IPS DF 6.9 (cell line): ENCODE measurements at regions not wholly inside any gene's neighbourhood (a gene's known extent, or its start where the extent isn't known, plus 50 kb on each side); places are given as distances from the start of the nearest gene placed in this dataset.

Experiments used
- DNase-seq: peaks from one replicate; pipeline ENCODE4 v3.0.0-alpha.2; 2013; ENCODE audit warnings: low read depth, low spot score
- H3K27ac ChIP-seq: one replicate; pipeline ENCODE4 v1.5.1; 2013; ENCODE audit warnings: low read length, control low read depth
- H3K27me3 ChIP-seq: 2 replicates; pipeline ENCODE4 v1.6.1; 2013; ENCODE audit warnings: mild to moderate bottlenecking, low read length; ENCODE audit not compliant: control insufficient read depth, insufficient read depth
- H3K36me3 ChIP-seq: 2 replicates; pipeline ENCODE4 v1.6.1; 2013; ENCODE audit warnings: low read length; ENCODE audit not compliant: control insufficient read depth, insufficient read depth
- H3K4me1 ChIP-seq: 2 replicates; pipeline ENCODE4 v1.6.1; 2013; ENCODE audit warnings: low read length; ENCODE audit not compliant: control insufficient read depth, insufficient read depth
- H3K4me3 ChIP-seq: 2 replicates; pipeline ENCODE4 v1.5.1; 2013; ENCODE audit warnings: mild to moderate bottlenecking, low read length
- H3K9me3 ChIP-seq: 2 replicates; pipeline ENCODE4 v1.6.1; 2013; ENCODE audit warnings: low read length, inconsistent platforms; ENCODE audit not compliant: control insufficient read depth, insufficient read depth
- WGBS: extraction: QIAGEN DNeasy Blood & Tissue Kit; methylation state at CpG from one replicate; pipeline ENCODE4 v1.1.7; 2013; ENCODE audit warnings: mixed read lengths, missing lambda C conversion rate; ENCODE audit not compliant: insufficient read length, insufficient coverage; 5-methylcytosine and 5-hydroxymethylcytosine counted together

DNA sequence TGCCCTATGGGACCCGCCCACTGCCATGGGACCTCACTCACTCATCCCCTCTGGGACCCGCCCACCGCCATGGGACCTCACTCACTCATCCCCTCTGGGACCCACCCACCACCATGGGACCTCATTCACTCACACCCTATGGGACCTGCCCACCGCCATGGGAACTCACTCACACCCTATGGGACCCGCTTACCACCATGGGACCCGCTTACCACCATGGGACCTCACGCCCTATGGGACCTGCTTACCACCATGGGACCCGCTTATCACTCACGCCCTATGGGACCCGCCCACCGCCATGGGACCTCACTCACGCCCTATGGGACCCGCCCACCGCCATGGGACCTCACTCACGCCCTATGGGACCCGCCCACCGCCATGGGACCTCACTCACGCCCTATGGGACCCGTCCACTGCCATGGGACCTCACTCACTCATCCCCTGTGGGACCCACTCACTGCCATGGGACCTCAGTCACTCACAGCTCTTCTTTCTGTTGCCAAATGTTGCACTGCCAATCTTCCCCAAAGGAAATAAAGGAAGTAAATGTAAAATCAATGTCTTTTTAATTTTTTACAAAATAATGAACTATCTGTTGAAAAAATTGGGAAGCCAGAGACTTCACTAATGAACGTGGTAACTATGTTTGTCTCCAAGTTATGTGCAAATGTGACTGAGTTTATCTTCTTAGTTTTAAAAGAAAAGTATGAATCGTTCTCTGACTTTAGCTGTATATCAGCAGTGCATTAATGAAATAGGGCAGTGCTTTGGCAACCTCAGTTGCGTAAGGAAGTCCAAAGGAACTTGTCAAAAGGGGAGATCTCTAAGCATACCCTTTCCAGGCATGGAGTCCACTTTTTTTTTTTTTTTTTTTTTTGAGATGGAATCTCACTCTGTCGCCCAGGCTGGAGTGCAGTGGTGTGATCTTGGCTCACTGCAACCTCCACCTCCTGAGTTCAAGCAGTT lies 101.5 kb upstream of the MGAT5 start:
- Histone ChIP-seq H3K27me3 (no peaks in the 10 kb centered on the region), H3K9me3 (no peaks in the 10 kb centered on the region), H3K4me3 (no peak overlapping the region), H3K4me1 (no peaks in the 10 kb centered on the region), H3K36me3 (no peaks in the 10 kb centered on the region), H3K27ac (no peak overlapping the region)
- WGBS: no CpG with 5 or more reads among the region's 23 CpGs
- DNase-seq: no peak

DNA sequence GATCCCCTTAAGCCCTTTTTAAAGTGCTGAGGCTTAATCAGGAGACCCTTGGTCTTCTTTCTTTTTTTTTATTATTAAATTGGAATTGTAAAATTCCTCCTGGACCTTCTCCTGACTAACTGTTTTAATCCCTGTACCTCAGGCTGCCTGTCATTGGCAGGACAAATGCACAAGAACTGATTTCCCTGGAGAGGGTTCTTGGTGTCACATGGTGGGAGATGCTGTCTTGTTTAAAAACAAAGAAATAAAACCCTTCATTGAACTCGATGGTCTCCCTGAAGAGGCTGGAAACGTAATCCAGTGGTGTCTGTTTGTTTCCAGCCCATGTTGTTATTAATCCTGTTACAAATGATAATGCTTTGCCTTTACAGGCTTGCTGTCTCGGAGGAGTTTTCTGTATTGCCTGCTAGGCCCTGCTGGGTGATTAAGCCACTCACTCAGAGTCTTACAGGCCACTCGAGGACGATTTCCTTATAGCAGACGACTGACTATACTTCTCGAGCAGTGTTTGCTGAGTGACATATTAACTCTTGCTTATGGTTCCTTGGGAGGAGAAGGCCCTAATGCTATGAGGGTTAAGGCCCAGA lies 100.5 kb upstream of the MGAT5 start:
- Histone ChIP-seq H3K36me3 (no peaks in the 10 kb centered on the region), H3K27me3 (no peaks in the 10 kb centered on the region), H3K4me3 (no peak overlapping the region), H3K9me3 (no peaks in the 10 kb centered on the region), H3K4me1 (no peaks in the 10 kb centered on the region), H3K27ac (no peak overlapping the region)
- WGBS: no CpG with 5 or more reads among the region's 7 CpGs
- no peak for DNase-seq

DNA sequence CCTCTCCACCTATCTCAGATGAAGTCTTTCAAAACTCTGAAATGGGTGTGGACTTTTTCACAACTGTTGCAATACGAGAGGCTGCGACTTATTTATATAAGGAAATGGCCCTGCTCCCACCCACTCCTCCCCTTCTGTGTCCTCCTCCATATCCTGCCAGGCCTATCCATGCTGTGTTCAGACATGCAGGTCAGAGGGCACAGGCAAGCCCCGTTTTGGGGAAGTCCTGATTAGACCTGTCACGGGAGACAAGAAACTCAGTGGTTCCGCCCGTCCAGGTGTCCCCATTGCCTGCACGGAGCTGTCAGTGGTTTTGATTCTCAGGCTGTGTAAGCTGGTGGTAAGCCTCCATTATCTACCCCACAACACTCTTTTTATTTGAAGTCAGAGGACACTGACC lies 99.6 kb upstream of the MGAT5 start:
- no peak overlapping the region for H3K4me3 ChIP-seq
- H3K9me3 ChIP-seq: no peaks in the 10 kb centered on the region
- H3K27ac ChIP-seq: no peak overlapping the region
- H3K4me1 ChIP-seq: no peaks in the 10 kb centered on the region
- H3K27me3 ChIP-seq: no peaks in the 10 kb centered on the region
- no peaks in the 10 kb centered on the region for H3K36me3 ChIP-seq
- WGBS: no CpG with 5 or more reads among the region's 7 CpGs
- no peak for DNase-seq

DNA sequence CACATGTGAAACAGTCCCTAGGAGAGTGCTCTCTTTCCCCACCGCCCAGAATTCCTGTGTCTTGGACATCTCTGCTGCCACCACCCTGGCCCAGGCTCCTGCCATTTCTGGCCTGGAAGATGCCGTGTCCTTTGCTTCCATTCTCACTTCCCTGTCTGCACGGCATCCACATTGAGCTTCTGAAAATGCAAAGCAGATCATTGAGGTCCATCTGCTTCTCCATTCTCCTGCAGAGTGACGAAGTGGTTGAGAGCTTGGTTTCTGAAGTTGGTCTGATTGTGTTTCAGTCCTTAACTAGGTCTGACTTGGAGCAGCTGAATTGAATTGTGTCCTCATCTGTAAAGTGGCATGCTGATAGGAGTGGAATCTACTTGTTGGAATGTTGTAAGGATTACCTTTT lies 98.7 kb upstream of the MGAT5 start:
- H3K4me1 ChIP-seq: no peaks in the 10 kb centered on the region
- no CpG with 5 or more reads among the region's 4 CpGs for WGBS
- H3K36me3 ChIP-seq: no peaks in the 10 kb centered on the region
- no peaks in the 10 kb centered on the region for H3K9me3 ChIP-seq
- H3K27ac ChIP-seq: no peak overlapping the region
- H3K27me3 ChIP-seq: no peaks in the 10 kb centered on the region
- no peak for DNase-seq
- no peak overlapping the region for H3K4me3 ChIP-seq

DNA sequence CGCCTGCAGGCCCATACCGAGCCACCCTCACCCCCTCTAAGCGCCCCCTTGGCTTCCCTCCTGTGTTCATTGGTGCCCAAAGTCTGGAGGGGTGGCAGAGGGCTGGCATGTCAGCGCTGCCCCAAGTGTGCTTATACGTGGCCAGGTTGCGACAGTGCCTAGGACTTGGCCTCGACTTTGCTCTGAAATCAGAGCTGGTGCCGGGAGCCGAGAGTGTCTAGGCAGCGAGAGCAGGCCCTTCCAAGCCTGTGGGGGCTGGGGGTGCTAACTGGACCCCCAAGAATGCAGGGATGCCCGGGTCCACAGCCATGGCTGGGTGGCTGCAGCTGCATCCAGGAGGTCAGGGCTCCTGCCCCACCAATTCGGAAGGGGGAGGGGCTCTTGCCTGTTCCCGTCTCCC lies 95.6 kb upstream of the MGAT5 start:
- Histone ChIP-seq H3K27ac (no peak overlapping the region), H3K36me3 (no peaks in the 10 kb centered on the region), H3K4me1 (peaks cover 8% of the 10 kb centered on the region), H3K27me3 (no peaks in the 10 kb centered on the region), H3K9me3 (no peaks in the 10 kb centered on the region), H3K4me3 (no peak overlapping the region)
- WGBS: no CpG with 5 or more reads among the region's 13 CpGs
- DNase-seq: no peak

DNA sequence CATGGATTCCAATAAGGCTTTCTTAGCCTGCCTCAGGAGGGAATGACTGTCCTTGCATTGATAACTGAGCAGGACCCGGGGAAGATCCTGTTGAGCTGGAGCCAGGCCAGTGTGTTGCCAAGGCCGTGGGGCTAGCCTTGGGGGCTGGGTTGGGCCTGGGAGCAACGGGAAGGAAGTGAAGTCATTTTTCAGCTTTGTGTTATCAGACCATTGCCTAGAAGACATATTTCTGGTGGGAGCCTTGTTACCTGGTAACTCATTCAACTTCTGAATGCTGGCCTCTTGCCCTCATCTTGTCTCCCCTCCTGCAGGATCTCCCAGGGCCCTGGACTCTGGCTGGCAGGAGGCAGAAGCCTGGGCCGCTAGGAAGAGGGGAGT lies 92.7 kb upstream of the MGAT5 start:
- Histone ChIP-seq H3K4me1 (peaks cover 8% of the 10 kb centered on the region), H3K36me3 (no peaks in the 10 kb centered on the region), H3K27me3 (no peaks in the 10 kb centered on the region), H3K9me3 (no peaks in the 10 kb centered on the region), H3K4me3 (no peak overlapping the region), H3K27ac (no peak overlapping the region)
- no CpG with 5 or more reads among the region's 4 CpGs for WGBS
- no peak for DNase-seq

DNA sequence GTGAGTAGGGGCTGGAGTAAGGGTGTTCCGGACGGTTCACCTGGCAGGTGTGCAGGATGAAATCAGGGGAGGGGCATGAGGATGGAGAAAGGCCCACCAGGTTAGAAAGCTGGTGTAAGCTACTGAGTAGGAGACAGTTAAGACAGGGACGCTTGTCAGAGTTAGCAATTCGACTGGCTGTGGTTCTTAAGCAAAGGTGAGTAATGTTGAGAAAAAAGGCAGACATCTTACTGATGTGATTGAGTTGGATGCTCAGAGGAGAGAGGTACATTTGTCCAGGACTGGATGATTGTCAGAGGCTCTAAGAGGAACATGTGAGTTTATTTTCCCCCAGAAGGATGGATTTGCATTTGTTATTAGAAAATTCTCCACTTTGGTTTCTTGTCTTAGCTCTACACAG lies 90.5 kb upstream of the MGAT5 start:
- Histone ChIP-seq H3K4me1 (peaks cover 8% of the 10 kb centered on the region), H3K36me3 (no peaks in the 10 kb centered on the region), H3K4me3 (no peak overlapping the region), H3K27ac (no peak overlapping the region), H3K9me3 (no peaks in the 10 kb centered on the region), H3K27me3 (no peaks in the 10 kb centered on the region)
- no CpG with 5 or more reads among the region's 4 CpGs for WGBS
- no peak for DNase-seq

DNA sequence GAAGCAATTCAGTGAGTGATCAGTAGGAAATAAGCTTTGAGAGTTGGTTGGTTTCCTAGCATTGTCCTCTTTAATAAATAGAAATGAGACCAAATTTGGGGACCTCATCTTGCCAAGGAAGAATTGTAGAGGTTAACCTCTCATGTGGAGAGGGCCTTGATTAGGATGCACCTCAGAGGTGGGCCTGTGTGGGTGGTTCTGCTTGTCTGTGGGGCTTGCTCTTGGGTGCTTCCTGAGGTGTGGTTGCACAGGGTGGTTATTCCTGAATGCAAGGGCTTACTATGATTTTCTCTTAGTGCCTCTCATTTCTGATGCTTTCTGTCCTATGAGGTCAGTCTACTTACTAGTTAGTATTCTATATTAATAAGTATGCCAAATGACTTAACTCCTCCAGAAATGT lies 89.6 kb upstream of the MGAT5 start:
- DNase-seq: no peak
- H3K9me3 ChIP-seq: no peaks in the 10 kb centered on the region
- H3K36me3 ChIP-seq: no peaks in the 10 kb centered on the region

DNA sequence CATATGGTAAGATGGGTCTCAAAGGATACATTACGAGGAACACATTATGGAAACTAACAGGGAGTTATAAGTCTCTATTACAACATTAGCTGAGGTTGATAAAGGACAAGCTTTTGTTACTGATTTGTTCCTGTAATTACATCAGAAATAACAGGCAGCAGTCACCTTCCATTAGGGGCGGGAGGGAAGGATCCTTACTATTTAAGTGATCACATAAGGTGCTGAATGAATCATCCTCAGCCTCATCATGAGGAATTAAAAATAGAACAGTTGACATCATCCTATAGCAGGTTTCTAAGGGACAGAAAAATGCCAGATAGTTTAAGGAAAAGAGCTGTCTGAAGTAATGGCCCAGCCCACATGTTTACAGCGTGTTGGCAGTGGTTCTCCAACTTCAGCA lies 86.9 kb upstream of the MGAT5 start:
- DNase-seq: no peak
- no CpG with 5 or more reads among the region's 3 CpGs for WGBS
- Histone ChIP-seq H3K27me3 (no peaks in the 10 kb centered on the region), H3K9me3 (no peaks in the 10 kb centered on the region), H3K36me3 (no peaks in the 10 kb centered on the region), H3K4me1 (peaks cover 2% of the 10 kb centered on the region), H3K4me3 (no peak overlapping the region), H3K27ac (no peak overlapping the region)

More for the DNA sequence above, 89.6 kb upstream of the MGAT5 start:
- Histone ChIP-seq H3K4me1 (peaks cover 10% of the 10 kb centered on the region), H3K27me3 (no peaks in the 10 kb centered on the region), H3K27ac (no peak overlapping the region), H3K4me3 (no peak overlapping the region)

DNA sequence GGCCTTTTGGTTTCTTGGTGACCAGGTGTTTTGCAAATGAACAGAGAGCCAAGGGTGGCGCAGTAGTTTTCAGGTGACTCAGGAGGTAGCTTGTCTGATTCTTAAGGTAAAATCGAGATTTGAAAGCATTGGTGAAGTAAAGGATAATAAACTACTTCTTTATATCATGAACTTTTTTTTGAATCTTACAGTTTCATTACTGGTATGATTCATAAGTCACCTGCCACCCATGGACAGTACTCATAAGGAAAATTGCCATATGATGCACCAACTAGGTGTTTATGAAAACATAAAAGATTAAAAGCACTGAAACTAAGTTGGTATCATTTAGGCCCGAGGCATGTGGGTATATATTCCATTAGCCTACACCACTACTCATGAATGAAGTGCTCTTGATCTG lies 84.1 kb upstream of the MGAT5 start:
- H3K4me1 ChIP-seq: peaks cover 2% of the 10 kb centered on the region
- no peak overlapping the region for H3K4me3 ChIP-seq
- WGBS: no CpG with 5 or more reads among the region's 3 CpGs
- H3K9me3 ChIP-seq: no peaks in the 10 kb centered on the region
- H3K36me3 ChIP-seq: no peaks in the 10 kb centered on the region
- H3K27ac ChIP-seq: no peak overlapping the region
- no peaks in the 10 kb centered on the region for H3K27me3 ChIP-seq
- no peak for DNase-seq

DNA sequence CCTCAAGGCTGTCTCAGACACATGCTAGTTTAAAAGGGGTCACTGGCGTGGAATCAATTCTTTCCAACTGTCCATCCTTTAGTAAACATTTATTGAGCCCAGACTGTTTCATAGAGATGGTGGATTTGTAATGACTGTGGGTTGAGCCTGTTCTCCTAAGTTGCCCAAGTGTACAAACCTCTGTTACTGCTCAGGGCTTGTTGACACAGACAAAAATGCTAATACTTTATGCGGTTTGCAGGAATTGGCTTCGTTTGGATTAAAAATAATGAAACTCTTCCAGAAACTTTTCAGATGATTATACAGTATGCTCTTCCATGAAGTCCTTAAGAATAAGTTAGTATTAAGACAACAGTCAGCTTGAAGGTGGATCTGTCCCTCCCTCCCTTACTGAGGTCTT lies 83.6 kb upstream of the MGAT5 start:
- Histone ChIP-seq H3K36me3 (no peaks in the 10 kb centered on the region), H3K4me3 (no peak overlapping the region), H3K9me3 (no peaks in the 10 kb centered on the region), H3K27ac (no peak overlapping the region), H3K27me3 (no peaks in the 10 kb centered on the region), H3K4me1 (peaks cover 2% of the 10 kb centered on the region)
- WGBS: no CpG with 5 or more reads among the region's 3 CpGs
- no peak for DNase-seq
